GM23338 (cell line): ENCODE measurements at regions not wholly inside any gene's neighbourhood (a gene's known extent, or its start where the extent isn't known, plus 50 kb on each side); places are given as distances from the start of the nearest gene placed in this dataset.

Experiments
- ATAC-seq: fragments of 200-7000 bp; cut with Tn5 transposase; 3 replicates; pipeline ENCODE4 v1.9.1; 2020
- DNase-seq: peaks from one replicate; pipeline ENCODE4 v3.0.0-alpha.2; 2015; ENCODE audit warnings: low spot score
- H2AFZ ChIP-seq: fragments of 200-600 bp; sonication (generic); 2 replicates; pipeline ENCODE4 v1.8.0; 2016; ENCODE audit warnings: antibody characterized with exemption, mild to moderate bottlenecking, moderate library complexity
- H3F3A ChIP-seq: fragments of 200-600 bp; sonication (generic); replicated peaks from 2 replicates; pipeline ENCODE4 v1.8.0; 2017; ENCODE audit warnings: antibody characterized with exemption, mixed run types, low read depth
- H3K27ac ChIP-seq: fragments of 200-600 bp; sonication (generic); 2 replicates; pipeline ENCODE4 v1.6.1; 2016; ENCODE audit warnings: low read depth
- H3K27me3 ChIP-seq: fragments of 200-600 bp; sonication (generic); 2 replicates; pipeline ENCODE4 v1.8.0; 2016; ENCODE audit warnings: mild to moderate bottlenecking, mixed run types, moderate library complexity; ENCODE audit not compliant: insufficient read depth
- H3K36me3 ChIP-seq: fragments of 200-600 bp; sonication (generic); 2 replicates; pipeline ENCODE4 v1.8.0; 2016; ENCODE audit warnings: mild to moderate bottlenecking; ENCODE audit not compliant: insufficient read depth
- H3K4me1 ChIP-seq: fragments of 200-600 bp; sonication (generic); 2 replicates; pipeline ENCODE4 v1.8.0; 2016; ENCODE audit warnings: mild to moderate bottlenecking, moderate library complexity; ENCODE audit not compliant: insufficient read depth
- H3K4me2 ChIP-seq: fragments of 200-600 bp; sonication (generic); 2 replicates; pipeline ENCODE4 v1.7.1; 2017; ENCODE audit warnings: mixed run types
- H3K4me3 ChIP-seq: fragments of 200-600 bp; sonication (generic); 2 replicates; pipeline ENCODE4 v1.6.1; 2016; ENCODE audit warnings: mixed run types
- H3K79me2 ChIP-seq: fragments of 200-600 bp; sonication (generic); replicated peaks from 2 replicates; pipeline ENCODE4 v1.8.0; 2017; ENCODE audit warnings: mild to moderate bottlenecking; ENCODE audit not compliant: insufficient read depth
- H3K9me2 ChIP-seq: fragments of 200-600 bp; sonication (generic); 2 replicates; pipeline ENCODE4 v1.8.0; 2017; ENCODE audit not compliant: insufficient read depth
- H4K20me1 ChIP-seq: fragments of 200-600 bp; sonication (generic); replicated peaks from 2 replicates; pipeline ENCODE4 v1.8.0; 2017; ENCODE audit warnings: mild to moderate bottlenecking; ENCODE audit not compliant: insufficient read depth
- H3K27ac Mint-ChIP-seq: 2 replicates; pipeline ENCODE4 v1.8.0; 2020; ENCODE audit warnings: inconsistent platforms, mild to moderate bottlenecking, moderate library complexity, mixed read lengths
- H3K27me3 Mint-ChIP-seq: 3 replicates; pipeline ENCODE4 v1.8.0; 2022; ENCODE audit warnings: low read depth, mild to moderate bottlenecking, moderate library complexity, mixed read lengths, inconsistent platforms; ENCODE audit not compliant: insufficient read depth, poor library complexity
- H3K36me3 Mint-ChIP-seq: 3 replicates; pipeline ENCODE4 v1.8.0; 2021; ENCODE audit warnings: low read depth, mild to moderate bottlenecking, inconsistent platforms, moderate library complexity, mixed read lengths
- H3K4me1 Mint-ChIP-seq: 3 replicates; pipeline ENCODE4 v1.8.0; 2020; ENCODE audit warnings: mild to moderate bottlenecking, inconsistent platforms, mixed read lengths
- H3K4me3 Mint-ChIP-seq: 3 replicates; pipeline ENCODE4 v1.8.0; 2021; ENCODE audit warnings: moderate library complexity, mild to moderate bottlenecking, inconsistent platforms, mixed read lengths
- H3K9me3 Mint-ChIP-seq: 3 replicates; pipeline ENCODE4 v1.8.0; 2020; ENCODE audit warnings: moderate library complexity, mild to moderate bottlenecking, inconsistent platforms, mixed read lengths
- CREB1 ChIP-seq: fragments of 250-450 bp; sonication (Bioruptor Pico); IDR thresholded peaks from 2 replicates; pipeline ENCODE4 v1.5.0; 2020; ENCODE audit warnings: low read depth, mild to moderate bottlenecking, moderate library complexity
- EZH2 ChIP-seq: fragments of 200-600 bp; sonication (generic); IDR thresholded peaks from one replicate; pipeline ENCODE4 v1.8.0; 2017; ENCODE audit warnings: antibody characterized with exemption, mild to moderate bottlenecking, low read depth; ENCODE audit not compliant: unreplicated experiment
- EZH2phosphoT487 ChIP-seq: fragments of 200-600 bp; sonication (generic); IDR thresholded peaks from one replicate; pipeline ENCODE4 v1.8.1; 2018; ENCODE audit warnings: antibody characterized with exemption; ENCODE audit not compliant: unreplicated experiment
- JUNB ChIP-seq: IDR thresholded peaks from one replicate; pipeline ENCODE4 v1.6.1; 2016; ENCODE audit warnings: antibody characterized with exemption; ENCODE audit not compliant: unreplicated experiment
- NANOG ChIP-seq: IDR thresholded peaks from 2 replicates; pipeline ENCODE4 v1.6.1; 2016; ENCODE audit warnings: antibody characterized with exemption, borderline replicate concordance
- POLR2AphosphoS5 ChIP-seq: IDR thresholded peaks from 2 replicates; pipeline ENCODE4 v1.6.1; 2016; ENCODE audit warnings: antibody characterized with exemption, low read depth
- STAT1 ChIP-seq: IDR thresholded peaks from one replicate; pipeline ENCODE4 v1.6.1; 2016; ENCODE audit warnings: antibody characterized with exemption; ENCODE audit not compliant: unreplicated experiment
- ZNF114 ChIP-seq: fragments of 250-450 bp; sonication (Bioruptor Pico); IDR thresholded peaks from 2 replicates; pipeline ENCODE4 v1.5.0; 2020; ENCODE audit warnings: mild to moderate bottlenecking, moderate library complexity
- ZNF331 ChIP-seq: fragments of 250-450 bp; sonication (Bioruptor Pico); IDR thresholded peaks from 2 replicates; pipeline ENCODE4 v1.5.0; 2020; ENCODE audit warnings: low read depth, mild to moderate bottlenecking, moderate library complexity
- TF ChIP-seq, protein P1 (sequence below), 2 experiments: fragments of 200-600 bp in 1 of 2; sonication (generic) in 1 of 2; conservative IDR thresholded peaks; 2 replicates each; pipeline versions ENCODE4 v1.5.1 to v1.6.1; 2016 to 2017; ENCODE audit warnings: antibody characterized with exemption in 2 of 2, low read depth in 2 of 2, mild to moderate bottlenecking in 2 of 2, moderate library complexity in 1 of 2
- TF ChIP-seq, protein P2 (sequence below): fragments of 250-450 bp; sonication (Bioruptor Pico); IDR thresholded peaks from 2 replicates; pipeline ENCODE4 v1.5.0; 2020; ENCODE audit warnings: mild to moderate bottlenecking, moderate library complexity
- TF ChIP-seq, protein P3 (sequence below): IDR thresholded peaks from 2 replicates; pipeline ENCODE4 v1.6.1; 2016; ENCODE audit warnings: antibody characterized with exemption
- TF ChIP-seq, protein P4 (sequence below): IDR thresholded peaks from one replicate; pipeline ENCODE4 v1.6.1; 2018; ENCODE audit warnings: antibody characterized with exemption; ENCODE audit not compliant: unreplicated experiment

DNA sequence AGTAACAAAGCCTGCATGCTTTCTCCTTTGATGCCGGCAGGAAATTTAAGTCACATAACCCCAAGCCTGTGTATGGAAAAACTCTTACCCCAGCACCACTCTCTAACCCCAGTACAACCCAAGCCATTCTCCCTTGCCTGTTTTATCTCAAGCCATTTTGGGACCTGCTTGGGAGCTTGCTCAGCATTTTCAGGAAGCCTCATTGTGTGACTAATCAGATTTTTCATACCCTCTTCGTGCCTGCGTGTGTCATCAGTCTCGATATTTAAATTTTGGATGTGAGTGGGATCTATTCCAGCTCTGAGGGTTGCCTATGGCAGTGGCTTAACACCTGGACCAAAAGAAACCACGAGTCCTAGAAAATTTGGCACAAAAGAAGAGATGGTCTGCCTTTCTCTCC lies 426.2 kb downstream of the SQOR start:
- Mint-ChIP-seq H3K4me1 (no peaks in the 10 kb centered on the region), H3K4me3 (no peak overlapping the region), H3K27me3 (peaks cover 2% of the 10 kb centered on the region), H3K27ac (no peak overlapping the region), H3K9me3 (peaks cover 82% of the 10 kb centered on the region), H3K36me3 (peaks cover 3% of the 10 kb centered on the region; the same call in 2 of the 3 replicates)
- Histone ChIP-seq H3K36me3 (no peaks in the 10 kb centered on the region), H2AFZ (no peak overlapping the region), H4K20me1 (no peaks in the 10 kb centered on the region; the same call in 1 of the 2 replicates), H3K4me3 (no peak overlapping the region), H3F3A (no peaks in the 10 kb centered on the region), H3K79me2 (no peaks in the 10 kb centered on the region), H3K4me2 (no peak overlapping the region), H3K27ac (no peak overlapping the region), H3K4me1 (no peaks in the 10 kb centered on the region), H3K27me3 (no peaks in the 10 kb centered on the region), H3K9me2 (peaks cover 17% of the 10 kb centered on the region; the same call in 1 of the 2 replicates)
- no peak for ATAC-seq
- DNase-seq, result no peak
- TF ChIP-seq EZH2, result no peak
- TF ChIP-seq CREB1 (CRISPR knock-in tag), result no peak
- TF ChIP-seq NANOG, result no peak
- TF ChIP-seq, protein P1, sequence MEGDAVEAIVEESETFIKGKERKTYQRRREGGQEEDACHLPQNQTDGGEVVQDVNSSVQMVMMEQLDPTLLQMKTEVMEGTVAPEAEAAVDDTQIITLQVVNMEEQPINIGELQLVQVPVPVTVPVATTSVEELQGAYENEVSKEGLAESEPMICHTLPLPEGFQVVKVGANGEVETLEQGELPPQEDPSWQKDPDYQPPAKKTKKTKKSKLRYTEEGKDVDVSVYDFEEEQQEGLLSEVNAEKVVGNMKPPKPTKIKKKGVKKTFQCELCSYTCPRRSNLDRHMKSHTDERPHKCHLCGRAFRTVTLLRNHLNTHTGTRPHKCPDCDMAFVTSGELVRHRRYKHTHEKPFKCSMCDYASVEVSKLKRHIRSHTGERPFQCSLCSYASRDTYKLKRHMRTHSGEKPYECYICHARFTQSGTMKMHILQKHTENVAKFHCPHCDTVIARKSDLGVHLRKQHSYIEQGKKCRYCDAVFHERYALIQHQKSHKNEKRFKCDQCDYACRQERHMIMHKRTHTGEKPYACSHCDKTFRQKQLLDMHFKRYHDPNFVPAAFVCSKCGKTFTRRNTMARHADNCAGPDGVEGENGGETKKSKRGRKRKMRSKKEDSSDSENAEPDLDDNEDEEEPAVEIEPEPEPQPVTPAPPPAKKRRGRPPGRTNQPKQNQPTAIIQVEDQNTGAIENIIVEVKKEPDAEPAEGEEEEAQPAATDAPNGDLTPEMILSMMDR (conservative IDR thresholded peaks at IDR 0.05; ENCODE audit: low read depth in 2 of 2), result no peak
- TF ChIP-seq STAT1, result no peak
- TF ChIP-seq EZH2phosphoT487, result no peak
- no peak for TF ChIP-seq POLR2AphosphoS5
- TF ChIP-seq, protein P2, sequence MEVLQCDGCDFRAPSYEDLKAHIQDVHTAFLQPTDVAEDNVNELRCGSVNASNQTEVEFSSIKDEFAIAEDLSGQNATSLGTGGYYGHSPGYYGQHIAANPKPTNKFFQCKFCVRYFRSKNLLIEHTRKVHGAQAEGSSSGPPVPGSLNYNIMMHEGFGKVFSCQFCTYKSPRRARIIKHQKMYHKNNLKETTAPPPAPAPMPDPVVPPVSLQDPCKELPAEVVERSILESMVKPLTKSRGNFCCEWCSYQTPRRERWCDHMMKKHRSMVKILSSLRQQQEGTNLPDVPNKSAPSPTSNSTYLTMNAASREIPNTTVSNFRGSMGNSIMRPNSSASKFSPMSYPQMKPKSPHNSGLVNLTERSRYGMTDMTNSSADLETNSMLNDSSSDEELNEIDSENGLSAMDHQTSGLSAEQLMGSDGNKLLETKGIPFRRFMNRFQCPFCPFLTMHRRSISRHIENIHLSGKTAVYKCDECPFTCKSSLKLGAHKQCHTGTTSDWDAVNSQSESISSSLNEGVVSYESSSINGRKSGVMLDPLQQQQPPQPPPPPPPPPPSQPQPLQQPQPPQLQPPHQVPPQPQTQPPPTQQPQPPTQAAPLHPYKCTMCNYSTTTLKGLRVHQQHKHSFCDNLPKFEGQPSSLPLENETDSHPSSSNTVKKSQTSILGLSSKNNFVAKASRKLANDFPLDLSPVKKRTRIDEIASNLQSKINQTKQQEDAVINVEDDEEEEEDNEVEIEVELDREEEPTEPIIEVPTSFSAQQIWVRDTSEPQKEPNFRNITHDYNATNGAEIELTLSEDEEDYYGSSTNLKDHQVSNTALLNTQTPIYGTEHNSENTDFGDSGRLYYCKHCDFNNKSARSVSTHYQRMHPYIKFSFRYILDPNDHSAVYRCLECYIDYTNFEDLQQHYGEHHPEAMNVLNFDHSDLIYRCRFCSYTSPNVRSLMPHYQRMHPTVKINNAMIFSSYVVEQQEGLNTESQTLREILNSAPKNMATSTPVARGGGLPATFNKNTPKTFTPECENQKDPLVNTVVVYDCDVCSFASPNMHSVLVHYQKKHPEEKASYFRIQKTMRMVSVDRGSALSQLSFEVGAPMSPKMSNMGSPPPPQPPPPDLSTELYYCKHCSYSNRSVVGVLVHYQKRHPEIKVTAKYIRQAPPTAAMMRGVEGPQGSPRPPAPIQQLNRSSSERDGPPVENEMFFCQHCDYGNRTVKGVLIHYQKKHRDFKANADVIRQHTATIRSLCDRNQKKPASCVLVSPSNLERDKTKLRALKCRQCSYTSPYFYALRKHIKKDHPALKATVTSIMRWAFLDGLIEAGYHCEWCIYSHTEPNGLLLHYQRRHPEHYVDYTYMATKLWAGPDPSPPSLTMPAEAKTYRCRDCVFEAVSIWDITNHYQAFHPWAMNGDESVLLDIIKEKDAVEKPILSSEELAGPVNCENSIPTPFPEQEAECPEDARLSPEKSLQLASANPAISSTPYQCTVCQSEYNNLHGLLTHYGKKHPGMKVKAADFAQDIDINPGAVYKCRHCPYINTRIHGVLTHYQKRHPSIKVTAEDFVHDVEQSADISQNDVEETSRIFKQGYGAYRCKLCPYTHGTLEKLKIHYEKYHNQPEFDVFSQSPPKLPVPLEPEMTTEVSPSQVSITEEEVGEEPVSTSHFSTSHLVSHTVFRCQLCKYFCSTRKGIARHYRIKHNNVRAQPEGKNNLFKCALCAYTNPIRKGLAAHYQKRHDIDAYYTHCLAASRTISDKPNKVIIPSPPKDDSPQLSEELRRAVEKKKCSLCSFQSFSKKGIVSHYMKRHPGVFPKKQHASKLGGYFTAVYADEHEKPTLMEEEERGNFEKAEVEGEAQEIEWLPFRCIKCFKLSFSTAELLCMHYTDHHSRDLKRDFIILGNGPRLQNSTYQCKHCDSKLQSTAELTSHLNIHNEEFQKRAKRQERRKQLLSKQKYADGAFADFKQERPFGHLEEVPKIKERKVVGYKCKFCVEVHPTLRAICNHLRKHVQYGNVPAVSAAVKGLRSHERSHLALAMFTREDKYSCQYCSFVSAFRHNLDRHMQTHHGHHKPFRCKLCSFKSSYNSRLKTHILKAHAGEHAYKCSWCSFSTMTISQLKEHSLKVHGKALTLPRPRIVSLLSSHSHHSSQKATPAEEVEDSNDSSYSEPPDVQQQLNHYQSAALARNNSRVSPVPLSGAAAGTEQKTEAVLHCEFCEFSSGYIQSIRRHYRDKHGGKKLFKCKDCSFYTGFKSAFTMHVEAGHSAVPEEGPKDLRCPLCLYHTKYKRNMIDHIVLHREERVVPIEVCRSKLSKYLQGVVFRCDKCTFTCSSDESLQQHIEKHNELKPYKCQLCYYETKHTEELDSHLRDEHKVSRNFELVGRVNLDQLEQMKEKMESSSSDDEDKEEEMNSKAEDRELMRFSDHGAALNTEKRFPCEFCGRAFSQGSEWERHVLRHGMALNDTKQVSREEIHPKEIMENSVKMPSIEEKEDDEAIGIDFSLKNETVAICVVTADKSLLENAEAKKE (CRISPR knock-in tag), result no peak
- TF ChIP-seq, protein P3, sequence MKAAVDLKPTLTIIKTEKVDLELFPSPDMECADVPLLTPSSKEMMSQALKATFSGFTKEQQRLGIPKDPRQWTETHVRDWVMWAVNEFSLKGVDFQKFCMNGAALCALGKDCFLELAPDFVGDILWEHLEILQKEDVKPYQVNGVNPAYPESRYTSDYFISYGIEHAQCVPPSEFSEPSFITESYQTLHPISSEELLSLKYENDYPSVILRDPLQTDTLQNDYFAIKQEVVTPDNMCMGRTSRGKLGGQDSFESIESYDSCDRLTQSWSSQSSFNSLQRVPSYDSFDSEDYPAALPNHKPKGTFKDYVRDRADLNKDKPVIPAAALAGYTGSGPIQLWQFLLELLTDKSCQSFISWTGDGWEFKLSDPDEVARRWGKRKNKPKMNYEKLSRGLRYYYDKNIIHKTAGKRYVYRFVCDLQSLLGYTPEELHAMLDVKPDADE, result no peak
- TF ChIP-seq, protein P4, sequence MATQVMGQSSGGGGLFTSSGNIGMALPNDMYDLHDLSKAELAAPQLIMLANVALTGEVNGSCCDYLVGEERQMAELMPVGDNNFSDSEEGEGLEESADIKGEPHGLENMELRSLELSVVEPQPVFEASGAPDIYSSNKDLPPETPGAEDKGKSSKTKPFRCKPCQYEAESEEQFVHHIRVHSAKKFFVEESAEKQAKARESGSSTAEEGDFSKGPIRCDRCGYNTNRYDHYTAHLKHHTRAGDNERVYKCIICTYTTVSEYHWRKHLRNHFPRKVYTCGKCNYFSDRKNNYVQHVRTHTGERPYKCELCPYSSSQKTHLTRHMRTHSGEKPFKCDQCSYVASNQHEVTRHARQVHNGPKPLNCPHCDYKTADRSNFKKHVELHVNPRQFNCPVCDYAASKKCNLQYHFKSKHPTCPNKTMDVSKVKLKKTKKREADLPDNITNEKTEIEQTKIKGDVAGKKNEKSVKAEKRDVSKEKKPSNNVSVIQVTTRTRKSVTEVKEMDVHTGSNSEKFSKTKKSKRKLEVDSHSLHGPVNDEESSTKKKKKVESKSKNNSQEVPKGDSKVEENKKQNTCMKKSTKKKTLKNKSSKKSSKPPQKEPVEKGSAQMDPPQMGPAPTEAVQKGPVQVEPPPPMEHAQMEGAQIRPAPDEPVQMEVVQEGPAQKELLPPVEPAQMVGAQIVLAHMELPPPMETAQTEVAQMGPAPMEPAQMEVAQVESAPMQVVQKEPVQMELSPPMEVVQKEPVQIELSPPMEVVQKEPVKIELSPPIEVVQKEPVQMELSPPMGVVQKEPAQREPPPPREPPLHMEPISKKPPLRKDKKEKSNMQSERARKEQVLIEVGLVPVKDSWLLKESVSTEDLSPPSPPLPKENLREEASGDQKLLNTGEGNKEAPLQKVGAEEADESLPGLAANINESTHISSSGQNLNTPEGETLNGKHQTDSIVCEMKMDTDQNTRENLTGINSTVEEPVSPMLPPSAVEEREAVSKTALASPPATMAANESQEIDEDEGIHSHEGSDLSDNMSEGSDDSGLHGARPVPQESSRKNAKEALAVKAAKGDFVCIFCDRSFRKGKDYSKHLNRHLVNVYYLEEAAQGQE, result no peak
- no peak for TF ChIP-seq ZNF114 (CRISPR knock-in tag)
- TF ChIP-seq ZNF331 (CRISPR knock-in tag), result no peak
- no peak for TF ChIP-seq JUNB
